GM18868 (cell line): ENCODE measurements at regions not wholly inside any gene's neighbourhood (a gene's known extent, or its start where the extent isn't known, plus 50 kb on each side); places are given as distances from the start of the nearest gene placed in this dataset.

Experiments
- ATAC-seq: cut with Tn5 transposase; IDR thresholded peaks from one replicate; pipeline ENCODE4 v1.9.1; 2021; ENCODE audit warnings: mild to moderate bottlenecking, moderate library complexity; ENCODE audit not compliant: unreplicated experiment

DNA sequence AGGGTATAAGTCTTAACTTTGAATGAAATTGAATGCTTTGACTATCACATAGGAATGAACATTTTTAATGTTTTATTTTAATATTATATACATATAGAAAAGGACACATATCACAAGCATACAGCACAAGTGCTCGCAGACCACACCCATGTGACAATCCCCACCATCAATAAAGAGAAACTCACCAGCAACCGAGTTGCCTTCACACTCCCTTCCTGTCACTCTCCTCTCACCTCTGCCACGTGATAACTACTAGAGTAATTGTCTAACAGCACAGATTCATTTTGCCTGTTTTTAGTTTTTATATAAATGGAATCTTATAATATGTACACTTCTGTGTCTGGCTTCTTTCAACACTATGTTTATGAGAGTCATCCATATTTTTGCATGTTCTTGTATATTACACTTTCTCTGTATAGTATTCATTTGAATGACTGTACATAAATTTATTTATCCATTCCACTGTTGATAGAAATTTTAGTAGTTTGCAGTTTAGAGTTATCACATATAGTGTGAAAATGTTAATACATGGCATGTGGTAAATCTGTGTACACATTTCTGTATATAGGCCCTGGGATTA lies 304.9 kb upstream of the DUSP10 start:
- ATAC-seq = no peak

DNA sequence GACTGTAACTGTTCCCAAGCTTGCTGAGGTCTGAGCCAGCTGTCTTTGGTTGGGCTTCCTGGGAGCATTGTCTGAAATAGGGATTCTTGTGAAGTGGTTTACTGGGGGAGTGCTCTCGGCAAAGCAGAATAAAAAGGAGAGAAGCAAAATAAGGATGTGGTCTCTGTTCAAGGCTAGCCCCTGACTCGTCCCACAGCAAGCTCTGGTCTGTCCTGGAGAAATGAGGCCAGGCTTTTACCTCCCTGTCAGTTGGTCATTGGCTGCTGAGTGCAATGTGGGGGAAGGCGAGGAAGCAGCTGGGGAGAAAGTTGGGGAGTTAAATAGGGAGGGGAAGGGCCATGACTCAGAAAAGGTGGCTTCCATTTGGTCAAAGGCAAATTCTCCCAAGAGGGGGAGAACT lies 303.9 kb upstream of the DUSP10 start:
- no peak for ATAC-seq

DNA sequence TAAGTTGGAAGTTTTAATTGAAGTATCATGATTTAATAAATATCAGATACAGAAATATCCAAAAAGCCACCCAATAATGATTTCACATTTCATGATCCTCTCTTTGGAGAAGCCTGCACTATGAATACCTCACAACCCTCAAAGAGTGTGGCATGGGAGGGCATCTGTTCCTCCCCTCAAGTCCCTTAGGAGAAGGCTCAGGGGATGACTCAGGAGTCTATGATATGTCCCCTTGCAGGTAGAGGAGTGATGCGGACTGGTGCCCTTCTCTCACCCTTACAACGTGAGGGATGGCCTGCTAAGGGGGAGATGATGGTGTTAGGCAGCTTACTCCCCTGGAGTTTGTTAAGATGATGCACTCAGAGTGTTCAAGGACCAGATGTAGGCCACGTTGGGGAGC lies 303.3 kb upstream of the DUSP10 start:
- ATAC-seq = no peak

DNA sequence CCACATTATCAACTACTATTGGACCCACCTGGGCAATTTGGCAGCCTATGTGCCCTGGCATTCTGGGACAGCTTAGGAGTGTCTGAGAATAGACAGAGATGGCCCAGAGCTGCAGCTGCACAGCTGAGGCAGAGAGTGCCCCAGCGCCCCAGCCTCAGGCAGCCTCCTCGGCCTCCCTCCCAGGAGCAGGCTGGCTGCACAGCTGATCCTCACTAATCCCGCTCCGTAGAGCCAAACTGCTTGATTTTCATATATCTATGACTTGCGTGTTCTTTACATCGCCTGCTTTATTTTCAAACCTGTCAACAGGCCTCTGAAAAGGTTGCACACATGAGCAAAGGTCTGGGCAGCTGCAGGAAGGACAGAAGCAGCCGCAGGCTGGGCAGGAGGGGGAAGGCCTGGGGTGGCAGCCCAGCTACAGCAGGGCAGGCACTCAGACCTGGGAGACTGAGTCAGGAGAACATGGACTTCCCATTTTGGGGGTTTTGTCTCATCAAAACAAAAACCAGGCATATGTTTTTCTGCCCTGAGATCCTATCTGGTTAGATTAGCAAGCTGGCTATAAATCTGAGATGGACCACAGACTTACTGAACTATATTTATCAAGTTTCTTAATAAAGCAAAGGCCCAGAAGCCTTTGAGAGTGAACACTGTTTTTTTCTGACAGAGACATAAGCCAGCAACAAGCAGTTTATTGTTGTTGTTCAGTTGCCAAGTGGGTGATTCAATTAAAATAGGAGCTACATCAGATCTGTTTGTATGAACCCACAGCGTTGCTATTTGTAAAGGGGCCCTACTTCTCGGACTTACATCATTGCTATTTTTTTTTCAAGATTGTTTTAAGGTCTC lies 301.8 kb upstream of the DUSP10 start:
- no peak for ATAC-seq

DNA sequence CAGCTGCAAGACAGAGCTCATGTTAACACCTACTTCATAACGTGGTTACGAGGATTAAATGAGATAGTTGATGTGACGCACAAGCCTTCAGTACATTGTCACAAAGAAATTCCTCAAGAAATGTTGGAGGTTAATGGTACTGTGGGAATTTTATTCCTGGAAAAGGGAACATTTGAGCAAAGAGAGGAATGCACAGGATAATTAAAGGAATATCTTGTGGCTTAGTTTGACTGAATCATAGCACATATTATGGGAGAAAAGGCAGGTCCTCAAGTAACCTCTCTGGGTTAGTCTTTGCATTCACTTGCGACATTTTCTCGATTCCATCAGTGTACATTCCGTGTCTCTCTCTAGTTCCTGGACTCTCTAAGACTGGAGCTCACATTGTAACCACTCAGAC lies 300.2 kb upstream of the DUSP10 start:
- no peak for ATAC-seq

DNA sequence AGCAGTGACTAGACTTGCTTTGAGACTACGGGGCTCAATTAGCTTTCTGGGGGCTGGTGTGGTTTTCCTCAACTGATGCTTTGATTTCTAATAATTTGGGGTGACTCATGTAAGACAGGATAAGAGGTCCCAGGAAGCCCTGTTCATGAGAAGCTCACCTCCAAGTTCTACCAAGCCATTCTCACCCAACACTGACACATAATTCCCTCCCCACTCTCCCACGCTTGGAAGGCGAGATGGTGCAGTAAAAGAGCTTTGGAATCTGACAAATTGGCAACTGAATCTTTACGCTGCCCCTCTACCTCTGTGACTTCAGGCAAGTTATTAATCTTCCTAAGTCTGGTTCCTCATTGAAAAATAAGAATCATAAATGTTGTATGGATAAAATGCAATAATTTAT lies 299.1 kb upstream of the DUSP10 start:
- ATAC-seq = no peak

DNA sequence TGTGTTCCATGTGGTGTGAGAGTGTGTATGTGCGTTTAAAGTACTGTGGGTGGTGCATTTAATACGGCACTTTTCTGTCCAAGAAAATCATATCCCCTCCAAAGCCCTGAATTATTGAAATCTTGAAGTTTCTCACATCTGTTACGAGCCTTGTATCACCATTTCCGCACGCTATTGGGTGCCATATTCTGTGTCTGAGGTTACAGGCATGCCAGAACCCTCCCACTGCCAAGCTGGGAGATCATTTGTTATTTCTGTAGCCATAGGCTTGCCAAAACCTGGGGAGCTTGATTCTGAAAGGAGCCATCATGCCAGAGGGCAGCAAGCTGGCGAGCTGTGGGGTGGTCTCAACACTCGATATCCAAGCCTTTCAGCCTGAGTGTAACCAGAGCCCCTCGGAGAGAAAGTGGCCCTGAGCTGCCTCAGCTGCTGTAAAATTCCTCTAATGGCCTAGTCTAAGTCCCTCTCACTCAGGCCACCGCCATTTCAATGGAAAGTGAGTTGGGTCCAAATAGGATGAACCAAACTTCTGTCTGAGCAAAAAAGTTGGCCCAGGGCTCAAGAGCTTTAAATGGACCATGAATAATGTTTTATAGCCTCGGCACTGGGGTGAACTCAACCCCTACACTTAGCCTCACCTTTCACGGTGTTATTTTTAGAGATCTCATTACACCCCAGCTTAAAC lies 298.4 kb upstream of the DUSP10 start:
- no peak for ATAC-seq

DNA sequence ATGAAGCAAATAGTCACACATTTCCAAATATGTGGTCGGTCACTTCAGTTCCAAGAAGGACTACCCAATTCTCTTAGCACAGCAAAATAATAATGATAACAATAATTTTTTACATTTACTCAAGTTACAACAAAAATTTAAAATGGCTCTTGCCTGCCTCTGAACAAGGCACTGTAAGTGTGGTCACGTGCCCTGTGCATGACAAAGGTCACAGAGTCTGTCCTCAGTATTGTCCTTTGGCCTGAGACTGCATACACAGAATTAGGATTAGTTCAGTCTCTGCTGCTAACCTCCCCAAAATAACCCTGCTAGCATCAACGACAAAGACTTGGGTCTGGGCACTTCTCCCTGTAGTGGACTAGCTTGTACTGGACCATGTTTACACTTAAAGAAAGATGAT lies 297.1 kb upstream of the DUSP10 start:
- no peak for ATAC-seq

DNA sequence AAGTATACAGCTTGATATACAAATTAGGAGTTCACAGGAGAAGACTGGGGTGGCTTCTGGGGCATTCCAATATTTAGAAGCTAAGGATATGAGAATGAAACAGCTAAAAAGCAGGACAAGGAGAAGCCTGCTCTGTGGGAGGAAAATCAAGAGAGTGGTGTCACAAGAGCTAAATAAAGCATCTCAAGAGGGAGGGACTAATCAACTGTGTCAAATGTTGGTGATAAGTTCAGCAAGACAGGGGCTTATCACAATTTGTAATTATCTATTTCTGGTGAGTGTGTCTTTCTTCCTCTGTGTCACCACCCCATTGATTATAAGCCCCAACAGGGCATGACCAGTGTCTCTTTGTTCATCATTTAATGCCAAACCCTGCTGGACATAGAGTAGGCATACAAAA lies 295.8 kb upstream of the DUSP10 start:
- ATAC-seq = no peak

DNA sequence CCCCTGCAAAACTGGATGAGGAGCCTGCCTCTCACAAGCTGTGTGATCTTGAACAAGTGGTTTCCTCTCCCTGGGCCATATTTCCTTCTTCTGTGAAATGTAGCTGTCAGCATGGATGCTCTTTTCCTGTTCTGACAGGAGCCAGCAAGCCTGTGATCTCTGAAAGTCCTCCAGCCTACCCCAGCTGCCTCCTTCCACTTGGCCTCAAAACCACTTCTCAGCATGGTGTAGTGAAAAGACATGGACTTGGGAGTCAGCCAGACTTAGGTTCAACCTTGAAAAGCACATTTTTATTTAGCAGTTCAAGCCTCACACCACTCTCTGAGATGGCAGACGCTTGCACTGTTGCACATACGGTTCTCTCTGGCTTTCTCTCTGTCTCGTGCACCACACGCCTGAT lies 292.9 kb upstream of the DUSP10 start:
- no peak for ATAC-seq

DNA sequence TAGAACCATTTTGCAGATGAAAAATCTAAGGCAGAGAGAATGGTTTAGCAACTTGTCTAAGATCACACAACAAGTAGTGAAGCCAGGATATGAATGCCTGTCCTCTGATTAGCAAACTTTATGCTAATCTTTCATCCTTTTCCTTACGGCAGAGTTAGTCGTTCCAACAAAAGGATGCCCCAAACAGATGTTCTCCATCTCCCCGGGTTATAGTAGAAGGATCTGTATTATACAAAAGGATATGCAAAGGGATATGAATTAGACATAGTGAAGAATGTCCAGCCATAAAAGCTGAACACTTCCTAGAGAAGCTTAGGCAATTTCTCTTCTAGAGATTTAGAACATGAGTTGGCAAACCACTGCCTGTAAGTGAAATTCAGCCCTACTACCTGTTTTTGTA lies 291.6 kb upstream of the DUSP10 start:
- ATAC-seq = no peak

DNA sequence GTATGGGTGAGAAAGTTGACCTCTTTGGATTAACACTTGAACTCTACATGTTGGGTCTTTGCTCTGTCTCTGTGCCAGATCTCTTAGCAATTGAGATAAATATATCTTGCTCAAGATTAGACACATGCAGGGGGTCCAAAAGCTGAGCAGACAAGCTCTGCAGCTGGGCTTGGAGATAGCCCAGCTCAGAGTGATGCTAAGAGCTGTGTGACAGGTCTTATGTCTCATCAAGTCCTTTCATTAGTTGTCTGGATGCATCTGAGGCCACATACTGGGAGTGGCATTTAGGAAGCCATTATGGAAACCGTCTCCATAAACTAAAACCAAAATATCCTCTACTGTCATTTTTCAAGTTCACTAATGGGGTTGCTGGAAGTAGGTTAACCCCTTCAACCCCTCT lies 289.4 kb upstream of the DUSP10 start:
- no peak for ATAC-seq

DNA sequence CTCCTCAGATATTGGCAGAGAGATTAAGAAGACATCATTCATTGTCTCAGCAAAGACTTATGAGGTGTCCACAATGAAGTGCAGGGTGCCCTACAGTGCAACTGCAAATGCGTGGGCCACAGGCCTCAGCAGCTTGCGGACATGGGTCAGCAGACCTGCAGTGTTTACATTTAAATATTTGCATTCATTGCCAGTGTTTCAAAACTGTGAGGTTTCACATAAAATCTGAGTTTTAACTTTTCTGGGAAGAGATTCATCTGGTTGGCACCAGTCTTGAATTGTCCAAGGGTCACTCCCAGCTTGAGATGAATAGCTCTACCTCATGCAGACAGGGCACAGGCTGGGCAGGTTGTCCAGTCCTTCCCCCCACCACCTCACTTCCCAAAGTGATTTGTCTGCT lies 286.8 kb upstream of the DUSP10 start:
- ATAC-seq = no peak

DNA sequence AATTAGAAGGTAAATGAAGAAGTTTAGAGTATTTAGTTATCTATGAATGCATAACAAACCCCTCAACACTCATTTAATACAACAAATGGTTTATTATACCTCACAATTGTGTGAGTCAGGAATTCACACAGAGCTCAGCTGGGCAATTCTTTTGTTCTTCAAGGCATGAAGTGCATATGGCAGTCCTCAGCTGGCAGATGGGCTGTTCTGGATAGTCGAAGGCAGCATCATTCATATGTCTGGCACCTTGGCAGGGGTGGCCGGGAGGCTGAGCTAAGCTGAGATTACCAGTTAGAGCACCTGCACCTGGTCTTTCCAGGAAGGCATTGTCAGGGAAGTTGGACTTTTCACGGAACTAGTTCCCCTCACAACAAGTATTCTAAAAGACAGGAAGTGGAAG lies 286.2 kb upstream of the DUSP10 start:
- ATAC-seq = no peak

DNA sequence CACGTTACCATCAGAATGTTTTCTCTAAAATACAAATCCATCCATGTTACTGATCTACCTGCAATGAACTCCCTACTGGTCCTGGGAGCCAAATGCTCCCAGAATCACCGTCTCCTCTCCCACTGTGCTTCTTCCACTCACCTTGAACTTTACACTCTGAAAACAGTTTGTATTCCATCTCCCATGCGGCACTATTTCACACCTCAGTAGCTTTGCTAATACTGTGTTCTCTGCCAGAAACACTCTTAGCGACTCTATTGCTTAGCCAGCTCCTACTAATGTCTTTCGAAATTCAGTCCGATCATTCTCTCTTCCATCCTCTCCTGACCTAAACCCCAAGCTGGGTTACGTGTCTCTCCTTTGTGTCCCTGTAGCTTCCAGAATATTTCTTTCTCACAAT lies 284.4 kb upstream of the DUSP10 start:
- ATAC-seq = no peak

DNA sequence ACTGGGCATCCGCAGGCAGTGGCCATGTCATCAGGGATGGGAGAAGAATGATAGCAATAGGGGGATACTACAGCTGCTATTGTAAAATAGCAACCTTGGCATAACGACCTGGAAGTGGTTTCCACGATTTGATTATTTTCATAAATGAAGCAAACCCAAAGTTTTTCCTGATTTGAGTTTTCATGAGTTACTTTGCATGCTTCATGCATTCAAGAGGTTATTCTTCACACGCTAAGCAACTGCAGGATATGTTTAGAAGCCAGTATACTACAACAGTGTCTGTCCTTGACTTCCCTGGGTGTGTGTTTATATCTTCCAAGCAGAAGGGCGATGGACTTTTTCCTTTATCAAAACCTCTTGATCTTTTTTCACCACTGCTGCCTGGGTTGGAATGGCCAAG lies 281.1 kb upstream of the DUSP10 start:
- ATAC-seq = no peak

DNA sequence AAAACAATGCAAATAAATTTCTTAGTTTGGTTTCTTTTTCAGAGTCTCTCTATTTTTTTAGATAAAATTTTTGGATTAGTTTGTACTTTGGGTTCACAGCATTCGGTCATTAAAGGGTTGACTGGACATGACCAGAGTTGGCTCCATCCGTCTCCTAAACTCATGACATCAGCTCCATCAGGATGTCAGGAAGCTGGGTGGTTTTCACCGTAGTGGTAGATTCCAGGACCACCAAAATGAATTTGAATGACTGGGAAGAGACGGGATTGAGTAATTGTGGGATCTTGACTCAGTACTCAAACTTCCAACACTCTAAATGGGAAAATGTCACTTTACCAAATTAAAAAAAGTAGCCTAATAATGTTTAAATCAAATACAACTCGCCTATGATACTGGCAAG lies 279.2 kb upstream of the DUSP10 start:
- ATAC-seq = no peak

DNA sequence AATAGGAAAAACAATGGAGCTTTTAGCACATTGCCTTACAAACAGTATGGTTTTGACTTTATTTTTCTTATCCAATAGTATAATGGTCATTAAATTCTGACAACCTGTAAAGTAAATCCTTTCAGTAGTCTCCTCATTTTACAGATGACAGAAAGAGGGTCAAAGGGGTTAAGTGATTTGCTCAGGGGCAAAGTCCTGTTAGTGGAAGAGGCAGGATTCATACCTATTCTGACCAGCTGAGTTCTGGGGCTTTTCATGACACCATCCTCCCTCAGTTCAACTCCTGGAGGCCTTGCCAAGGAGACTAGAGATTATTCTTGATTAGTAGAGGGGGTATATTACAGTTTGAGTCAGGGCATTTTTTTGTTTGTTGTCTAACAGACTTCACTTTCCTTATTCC lies 278.7 kb upstream of the DUSP10 start:
- no peak for ATAC-seq

DNA sequence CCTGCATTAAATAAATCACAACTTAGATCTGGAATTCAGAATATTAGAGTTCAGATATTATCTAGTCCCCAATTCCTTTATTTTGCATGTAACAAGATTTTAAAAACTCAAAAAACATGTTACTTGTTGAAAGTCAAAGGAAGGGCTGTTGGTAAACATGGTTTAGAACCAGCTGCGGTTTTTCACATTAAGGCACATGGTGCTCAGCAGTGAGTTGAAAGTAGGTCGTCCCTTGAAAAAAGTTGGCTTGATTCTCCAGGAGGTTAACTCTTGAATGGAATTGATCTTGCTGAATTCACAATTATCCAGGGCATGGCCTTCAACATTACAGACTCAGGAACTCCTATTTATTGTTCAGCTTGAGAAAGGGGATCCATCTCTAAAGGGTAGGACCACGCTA lies 277.1 kb upstream of the DUSP10 start:
- ATAC-seq = no peak

DNA sequence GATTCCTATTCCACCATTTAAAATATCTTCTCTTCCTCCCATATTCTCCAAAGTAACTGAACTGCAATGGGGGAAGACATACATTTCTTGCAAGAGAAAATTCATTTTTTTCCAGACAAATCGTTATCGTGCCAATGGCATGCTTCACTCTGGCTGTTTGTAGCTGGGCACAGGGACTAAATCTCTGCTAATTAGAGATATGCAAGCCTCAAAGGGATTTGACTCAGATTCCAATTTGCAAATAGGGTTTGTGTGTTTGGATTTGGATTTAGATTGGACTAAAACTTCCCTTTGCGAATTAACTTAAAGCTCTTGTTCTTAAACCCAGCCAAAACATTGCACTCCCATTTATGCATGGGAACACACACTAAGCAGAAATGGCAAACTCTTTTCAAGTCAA lies 276.2 kb upstream of the DUSP10 start:
- ATAC-seq = no peak

DNA sequence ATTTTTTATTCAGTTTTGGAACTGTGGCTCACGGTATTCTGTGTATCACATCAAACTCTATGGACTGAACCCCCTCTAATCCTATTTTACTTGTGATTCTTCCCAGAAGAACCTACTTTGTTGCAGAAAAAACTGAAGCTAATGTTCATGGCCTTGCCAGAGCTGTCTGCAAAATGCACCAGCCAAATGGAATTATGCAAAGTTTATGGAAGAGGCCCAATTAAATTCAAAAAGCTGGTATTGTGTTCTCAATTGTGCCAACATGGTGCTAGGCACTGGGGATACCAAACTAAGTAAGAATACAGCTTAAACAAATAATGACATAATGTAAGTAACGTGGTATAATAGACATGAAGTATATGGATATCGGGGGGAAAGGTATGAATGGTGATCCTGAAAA lies 273.8 kb upstream of the DUSP10 start:
- ATAC-seq = no peak

DNA sequence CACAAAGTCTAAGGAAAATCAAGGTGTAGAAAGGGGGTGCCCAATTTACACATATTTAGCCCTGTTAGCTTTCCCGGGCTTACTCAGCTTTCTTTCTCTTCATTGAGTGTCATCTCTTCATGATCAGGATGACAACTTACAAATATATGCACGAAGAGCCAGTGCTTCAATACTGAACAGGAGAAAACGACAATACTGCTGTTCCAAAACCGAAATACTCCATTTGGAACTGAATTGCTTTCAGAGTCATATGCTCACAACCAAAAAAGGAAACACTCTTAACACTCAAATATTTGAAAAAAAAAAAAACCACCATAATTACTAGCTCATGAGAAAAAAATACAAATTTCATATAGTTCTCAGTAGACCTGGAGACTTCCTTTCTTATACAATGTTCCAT lies 272.1 kb upstream of the DUSP10 start:
- ATAC-seq = no peak
